HG02938 (cell line): ENCODE measurements at regions not wholly inside any gene's neighbourhood (a gene's known extent, or its start where the extent isn't known, plus 50 kb on each side); places are given as distances from the start of the nearest gene placed in this dataset.
A peak's percentile ranks its signal among the peaks of the same experiment; 100 is the strongest.

Experiments used
- ATAC-seq: cut with Tn5 transposase; IDR thresholded peaks from one replicate; pipeline ENCODE4 v1.9.1; 2021; ENCODE audit warnings: mild to moderate bottlenecking, moderate library complexity; ENCODE audit not compliant: unreplicated experiment

DNA sequence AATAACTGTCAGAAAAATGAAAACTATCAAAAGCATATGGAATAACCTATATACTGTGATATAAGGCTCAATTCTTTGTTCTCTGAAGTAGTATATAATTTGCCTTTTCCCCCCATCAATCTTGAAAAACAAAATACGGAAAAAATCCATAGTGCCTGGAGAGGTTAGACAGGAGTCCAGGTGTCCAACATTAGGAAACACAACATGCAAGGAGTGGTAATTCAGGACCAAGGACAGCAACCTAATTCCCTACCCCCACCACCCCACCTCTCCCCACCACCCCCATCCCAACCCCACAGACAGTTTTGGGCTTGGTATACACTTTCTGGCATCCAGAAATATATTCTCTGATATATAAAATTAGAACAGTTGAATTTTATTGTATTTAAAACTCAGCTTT is 55.1 kb upstream of the SLC25A26 start:
- no peak for ATAC-seq

DNA sequence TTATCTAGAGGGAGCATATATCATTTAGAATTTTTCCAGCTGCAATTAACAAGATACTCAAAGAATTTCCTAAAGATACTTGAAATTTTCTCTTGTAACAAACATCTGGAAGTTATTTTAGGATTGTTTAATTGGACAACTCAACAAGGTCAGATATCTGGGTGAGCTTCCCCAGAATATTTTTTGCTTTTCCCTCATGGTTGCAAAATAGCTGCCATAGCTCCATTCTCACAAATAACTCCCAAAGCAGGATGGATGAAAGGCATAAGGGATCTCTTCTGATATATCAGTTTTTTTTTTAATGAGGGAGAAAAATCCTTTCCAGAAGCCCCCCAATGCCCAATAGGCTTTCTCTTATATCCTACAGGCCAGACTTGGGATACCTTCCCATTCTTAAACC is 56.6 kb upstream of the SLC25A26 start:
- no peak for ATAC-seq

DNA sequence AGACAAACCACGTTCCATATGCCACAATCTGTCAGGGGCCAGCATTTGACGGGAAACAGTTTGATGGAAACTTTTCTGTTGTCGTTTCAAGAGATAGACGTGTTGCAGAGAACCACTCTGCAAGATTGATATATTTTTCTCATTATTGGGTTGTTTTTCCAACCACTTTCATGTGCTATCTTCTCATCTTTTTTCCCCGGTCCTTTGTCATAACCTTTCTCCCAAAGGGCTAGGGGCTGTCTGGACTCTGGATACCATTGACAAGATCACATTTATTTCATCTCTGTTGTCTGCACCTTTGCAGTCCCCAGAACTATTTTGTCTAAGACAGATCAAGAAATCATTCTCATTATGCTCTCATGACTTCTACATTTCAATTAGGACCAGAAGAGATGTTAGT is 57.6 kb upstream of the SLC25A26 start:
- ATAC-seq: no peak

DNA sequence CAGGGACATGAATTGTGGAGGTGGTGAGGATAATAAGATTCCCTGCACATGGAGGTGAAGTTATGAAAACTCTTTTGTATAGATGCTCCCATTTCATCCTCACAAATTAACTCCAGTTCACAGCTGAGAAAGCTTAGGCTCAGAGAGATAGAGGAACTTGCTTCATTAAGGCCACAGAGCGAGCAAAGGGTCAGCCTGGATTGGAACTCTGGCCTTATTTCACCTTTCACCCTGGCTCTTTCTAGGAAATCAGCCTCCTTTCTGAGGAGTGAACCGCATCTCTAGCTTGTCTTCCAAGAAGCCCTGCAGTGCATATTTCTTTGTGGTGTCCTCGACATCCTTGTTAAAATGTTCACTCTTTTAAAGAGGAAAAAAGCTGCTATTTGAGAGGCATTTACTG is 58.0 kb upstream of the SLC25A26 start:
- ATAC-seq: no peak

DNA sequence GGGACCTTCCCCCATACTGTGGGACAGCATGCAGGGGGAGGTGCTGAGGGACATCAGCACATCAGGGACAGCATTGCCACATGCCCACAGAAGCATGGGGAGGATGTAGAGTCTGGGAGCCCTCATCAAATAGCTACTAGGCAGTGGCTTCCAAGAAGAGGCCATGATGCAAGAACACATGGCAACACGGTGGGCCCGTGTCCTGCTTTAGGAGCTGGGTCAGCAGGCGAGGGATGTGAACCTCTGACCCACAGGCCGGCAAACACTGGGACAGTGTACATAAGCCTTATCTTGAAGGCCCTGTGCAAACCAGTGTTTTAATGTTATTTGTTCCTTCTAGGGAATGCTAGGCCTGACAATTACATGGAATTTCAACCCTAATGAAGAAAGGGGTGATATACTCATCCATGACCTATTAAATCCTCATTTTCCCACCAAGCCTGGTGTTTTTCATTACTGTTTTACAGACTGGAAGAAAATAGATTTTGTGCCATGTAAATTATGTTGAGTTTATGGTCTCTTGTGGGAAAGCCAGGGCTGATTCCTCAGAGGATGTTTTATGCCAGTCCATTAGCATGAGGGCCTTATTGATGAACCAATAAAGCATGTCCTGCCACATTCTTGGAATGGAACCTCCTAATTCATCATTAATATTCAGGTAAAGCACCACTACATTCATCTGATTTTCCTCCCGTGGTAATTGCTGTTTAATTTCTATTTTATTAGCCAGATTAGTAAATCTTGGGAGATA is 61.7 kb upstream of the SLC25A26 start:
- no peak for ATAC-seq

DNA sequence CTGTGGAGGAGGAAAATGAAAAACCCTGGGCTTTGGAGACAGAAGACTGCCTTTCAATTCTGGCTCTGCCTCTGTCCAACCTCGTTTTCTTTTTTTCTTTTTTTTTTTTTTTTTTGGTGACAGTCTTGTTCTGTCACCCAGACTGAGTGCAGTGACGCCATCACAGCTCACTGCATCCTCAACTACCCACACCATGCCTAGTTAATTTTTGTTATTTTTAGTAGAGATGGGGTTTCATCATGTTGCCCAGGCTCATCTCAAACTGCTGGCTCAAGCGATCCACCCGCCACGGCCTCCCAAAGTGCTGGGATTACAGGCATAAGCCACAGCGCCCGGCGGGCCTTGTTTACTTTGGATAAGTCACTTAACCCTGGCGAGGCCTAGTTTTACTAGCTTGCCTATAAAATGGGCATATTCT is 66.3 kb upstream of the SLC25A26 start:
- ATAC-seq: no peak

DNA sequence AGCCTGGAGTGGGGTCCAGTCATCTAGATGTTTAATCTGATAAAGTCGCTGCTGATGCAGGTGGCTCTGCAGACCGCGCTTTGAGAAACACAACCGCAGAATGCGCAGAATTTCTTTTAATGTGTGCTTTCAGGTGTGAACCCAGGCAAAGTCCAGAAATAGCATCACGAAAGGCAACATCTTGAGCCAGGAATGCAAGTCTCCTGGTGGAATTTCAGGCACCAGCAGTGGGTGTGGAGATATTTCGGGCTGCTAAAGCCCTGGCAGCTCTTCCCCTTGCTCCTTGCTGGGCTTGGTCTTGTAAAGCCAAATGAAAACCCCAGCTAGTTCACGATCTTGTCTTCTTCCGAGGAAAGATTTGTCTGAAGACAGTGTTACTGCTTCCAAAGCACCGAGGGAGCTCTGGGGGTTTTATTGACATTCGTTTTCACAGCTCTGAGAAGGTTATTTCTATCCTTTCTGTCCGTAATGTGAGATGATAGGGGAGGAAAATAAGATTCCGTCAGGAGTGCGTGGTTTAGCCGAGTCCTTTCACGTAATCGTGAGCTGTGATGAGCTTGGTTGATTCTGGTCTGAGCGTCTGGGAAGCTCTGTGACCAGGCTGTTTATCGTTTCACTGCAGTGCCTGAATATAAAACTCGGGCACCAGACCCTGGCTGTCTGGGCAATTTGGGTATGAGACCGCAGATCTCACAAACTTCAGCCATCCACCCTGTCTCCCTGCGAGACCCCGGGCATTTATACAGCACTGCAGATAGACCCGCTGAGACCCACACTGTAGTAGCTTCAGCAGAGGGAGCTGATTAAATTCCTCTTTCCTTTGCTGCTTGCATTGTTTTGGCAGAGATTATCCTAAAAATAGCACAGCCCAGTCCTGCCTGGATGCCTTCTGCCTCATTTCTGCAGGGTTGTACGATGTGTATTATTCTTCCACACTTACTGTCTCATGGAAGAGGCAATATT is 67.0 kb upstream of the SLC25A26 start:
- no peak for ATAC-seq

DNA sequence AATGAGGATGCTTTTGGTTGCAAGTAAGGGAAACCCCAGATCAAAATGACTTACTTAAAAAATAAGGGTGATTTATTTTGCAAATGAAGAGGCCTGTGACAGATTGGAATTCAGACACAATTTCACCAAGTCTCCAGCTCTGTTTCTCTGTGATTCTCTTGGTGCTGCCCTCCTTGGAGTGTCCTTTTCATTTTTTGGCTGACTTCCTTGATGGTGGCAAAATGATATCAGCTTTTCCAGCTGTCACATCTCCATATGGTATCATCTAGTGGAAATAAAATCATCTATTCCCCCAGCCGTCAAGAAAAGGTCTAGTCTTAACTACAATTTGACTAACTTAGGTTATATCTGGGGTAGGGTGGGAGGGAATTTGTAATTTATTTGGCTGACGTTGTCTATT is 68.5 kb upstream of the SLC25A26 start:
- no peak for ATAC-seq

DNA sequence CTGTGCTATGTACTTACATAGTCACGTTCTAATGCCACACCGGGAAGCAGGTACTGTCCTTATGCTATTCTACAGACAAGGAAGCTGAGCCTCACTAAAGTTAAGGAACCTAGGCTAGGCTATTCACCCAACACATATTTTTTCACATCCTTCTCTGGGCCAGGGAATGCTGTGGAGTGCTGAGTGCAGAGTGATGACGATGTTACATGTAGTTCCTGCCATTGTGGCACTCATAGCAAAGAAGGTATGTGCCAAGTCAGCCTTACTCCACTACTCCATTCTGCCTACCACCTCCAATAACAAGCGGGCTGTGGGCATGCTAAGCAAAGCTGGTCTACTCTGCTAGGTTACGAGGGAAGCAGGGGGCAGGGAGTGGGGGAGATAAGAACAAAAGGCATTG is 69.8 kb upstream of the SLC25A26 start:
- ATAC-seq: no peak

DNA sequence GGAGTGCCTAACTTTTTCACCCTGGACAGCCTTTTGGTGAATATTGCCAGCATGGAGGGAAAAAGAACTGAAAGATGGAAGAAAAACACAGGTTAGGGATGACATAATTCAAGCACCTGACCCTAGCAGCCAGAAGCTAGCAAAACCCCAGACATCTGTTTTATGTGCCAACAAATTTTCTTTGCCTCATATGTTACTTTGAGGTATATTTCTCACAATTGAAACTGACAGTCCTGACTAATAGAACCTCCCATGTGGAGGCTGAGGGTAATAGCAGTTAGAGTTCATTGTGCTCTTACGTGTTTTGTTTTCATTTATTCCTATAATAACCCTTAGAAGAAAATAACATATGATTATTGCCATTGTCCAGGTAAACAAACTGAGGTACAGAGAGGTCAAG is 71.5 kb upstream of the SLC25A26 start:
- no peak for ATAC-seq

DNA sequence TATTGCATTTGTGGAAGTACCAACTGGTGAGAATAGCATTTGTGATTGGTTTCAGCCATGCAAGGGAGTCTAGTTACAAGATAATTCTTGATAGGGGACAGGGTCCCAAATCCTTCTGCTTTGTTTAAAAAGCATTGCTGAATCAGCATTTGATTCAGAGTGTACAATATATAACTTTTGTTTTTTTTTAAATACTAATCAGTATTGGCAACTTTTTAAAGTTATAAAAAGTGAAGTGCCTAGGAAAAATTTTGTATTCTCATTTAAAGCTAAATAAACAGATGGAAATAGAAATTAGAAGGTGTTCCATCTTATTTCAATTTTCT is 75.4 kb upstream of the SLC25A26 start:
- ATAC-seq: no peak

DNA sequence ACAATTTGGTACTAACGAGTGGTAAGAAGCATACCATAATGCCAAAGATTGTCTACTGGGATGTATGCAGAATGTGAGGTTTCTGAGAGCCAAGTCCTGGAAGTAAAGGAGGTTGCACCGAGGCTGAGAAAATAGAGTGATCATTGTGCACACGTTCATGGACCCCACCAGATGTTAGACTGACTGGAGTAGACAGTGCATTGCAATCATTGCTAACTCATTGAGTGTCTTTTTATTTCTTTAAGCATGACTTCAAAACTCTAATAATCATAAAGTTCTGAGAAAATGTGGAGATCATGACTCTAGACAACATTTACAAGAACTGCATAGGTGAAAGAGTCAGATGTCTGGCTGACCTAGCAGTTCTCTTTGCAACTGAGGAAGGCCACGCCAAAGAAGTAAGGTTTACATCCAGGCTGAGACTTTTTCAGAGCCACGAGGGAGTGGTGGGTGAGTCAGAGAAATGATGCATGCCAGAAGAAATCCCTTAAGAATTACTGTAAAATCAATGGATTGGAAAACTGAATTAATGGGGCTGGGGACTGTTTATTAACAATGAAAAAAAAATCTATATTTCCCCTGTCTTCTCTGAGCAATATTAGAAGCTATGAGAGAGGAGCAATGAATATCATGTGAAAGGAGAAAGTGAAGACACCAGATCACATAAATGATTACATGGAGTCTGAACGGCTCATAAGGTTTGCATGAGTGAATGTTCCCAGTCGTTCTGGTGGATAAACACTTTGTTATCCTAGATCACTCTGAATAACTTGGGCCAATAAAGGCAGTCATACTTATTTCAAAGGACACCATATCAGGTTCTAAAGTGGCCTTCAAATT is 76.0 kb upstream of the SLC25A26 start:
- no peak for ATAC-seq

DNA sequence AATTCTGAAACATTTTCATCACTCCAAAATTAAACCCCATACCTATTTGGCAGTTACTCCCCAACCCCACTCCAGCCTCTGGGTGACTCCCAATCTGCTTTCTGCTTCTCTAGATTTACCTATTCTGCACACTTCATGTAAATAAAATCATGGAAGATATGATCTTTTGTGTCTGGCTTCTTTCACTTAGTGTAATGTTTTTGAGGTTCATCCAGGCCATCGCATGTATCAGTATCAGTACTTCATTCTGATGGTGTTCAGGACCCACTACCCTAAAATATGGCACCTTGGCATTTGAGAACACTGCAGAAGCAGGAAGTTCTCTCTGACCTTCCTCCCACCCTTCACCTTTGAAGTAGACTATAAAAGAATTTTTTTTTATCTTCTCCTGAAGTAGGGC is 78.7 kb upstream of the SLC25A26 start:
- no peak for ATAC-seq

DNA sequence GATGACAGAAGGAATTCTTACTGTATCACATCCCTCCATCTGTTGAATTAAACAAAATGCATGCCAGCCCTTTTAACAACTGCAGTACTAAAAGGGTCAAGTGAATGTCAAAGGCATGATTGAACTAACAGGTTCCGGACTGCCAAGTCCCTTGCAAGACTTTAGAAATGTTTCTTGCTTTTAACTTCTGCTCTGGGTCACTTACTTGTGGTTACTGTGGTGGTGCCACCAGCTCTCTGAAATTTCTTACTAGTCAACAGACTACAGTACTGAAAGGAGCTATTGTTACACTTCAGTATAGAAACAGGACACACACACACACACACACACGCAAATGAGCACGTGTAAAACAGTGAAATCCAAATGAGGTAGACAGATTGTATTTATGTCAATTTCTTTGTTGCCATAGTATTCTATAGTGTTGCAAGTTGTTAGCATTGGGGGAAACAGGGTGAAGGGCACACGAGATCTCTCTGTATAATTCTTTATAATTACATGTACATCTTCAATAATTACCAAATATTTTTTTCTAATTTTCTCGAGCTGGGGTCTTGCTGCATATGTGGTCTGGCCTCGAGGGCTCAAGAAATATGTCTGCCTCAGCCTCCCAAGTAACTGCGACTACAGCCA is 79.9 kb upstream of the SLC25A26 start:
- ATAC-seq: peak; percentile 68

DNA sequence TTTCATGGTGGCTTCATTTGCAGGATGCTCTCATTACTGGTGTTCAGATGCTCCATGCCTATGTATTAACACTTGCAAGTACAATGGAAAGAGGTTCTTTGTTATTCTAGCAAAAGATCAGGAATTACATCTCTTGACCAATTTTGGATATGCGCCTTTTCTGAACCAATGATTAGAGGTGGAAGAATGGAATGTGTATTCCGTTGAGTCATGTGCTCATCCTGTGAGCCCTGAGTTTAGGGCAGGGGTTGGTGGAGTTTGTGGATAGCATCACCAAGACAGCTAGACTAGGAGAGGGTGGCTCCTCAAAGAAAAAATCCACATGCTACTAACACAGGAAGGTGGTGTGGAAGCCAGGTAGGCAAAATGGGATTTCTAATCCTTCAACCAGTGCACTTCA is 80.7 kb upstream of the SLC25A26 start:
- no peak for ATAC-seq

DNA sequence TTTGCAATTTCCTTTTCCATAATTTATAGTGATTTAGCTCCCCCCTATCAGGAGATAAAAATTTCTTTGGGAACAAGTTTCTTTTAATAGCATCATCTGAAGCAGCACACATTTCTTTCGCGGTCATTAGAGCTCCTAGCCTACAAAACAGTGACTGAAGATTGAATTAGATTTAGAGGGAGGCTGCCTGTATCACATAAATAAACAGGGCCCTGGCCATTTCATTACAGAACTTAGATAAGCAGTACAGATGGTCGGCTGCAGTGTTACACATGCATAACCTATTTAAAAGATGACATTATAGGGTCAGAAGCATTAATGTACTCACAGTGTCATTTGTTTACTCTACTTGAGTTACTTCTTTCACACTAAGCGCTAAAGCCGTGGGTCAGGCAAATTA is 81.4 kb upstream of the SLC25A26 start:
- no peak for ATAC-seq

DNA sequence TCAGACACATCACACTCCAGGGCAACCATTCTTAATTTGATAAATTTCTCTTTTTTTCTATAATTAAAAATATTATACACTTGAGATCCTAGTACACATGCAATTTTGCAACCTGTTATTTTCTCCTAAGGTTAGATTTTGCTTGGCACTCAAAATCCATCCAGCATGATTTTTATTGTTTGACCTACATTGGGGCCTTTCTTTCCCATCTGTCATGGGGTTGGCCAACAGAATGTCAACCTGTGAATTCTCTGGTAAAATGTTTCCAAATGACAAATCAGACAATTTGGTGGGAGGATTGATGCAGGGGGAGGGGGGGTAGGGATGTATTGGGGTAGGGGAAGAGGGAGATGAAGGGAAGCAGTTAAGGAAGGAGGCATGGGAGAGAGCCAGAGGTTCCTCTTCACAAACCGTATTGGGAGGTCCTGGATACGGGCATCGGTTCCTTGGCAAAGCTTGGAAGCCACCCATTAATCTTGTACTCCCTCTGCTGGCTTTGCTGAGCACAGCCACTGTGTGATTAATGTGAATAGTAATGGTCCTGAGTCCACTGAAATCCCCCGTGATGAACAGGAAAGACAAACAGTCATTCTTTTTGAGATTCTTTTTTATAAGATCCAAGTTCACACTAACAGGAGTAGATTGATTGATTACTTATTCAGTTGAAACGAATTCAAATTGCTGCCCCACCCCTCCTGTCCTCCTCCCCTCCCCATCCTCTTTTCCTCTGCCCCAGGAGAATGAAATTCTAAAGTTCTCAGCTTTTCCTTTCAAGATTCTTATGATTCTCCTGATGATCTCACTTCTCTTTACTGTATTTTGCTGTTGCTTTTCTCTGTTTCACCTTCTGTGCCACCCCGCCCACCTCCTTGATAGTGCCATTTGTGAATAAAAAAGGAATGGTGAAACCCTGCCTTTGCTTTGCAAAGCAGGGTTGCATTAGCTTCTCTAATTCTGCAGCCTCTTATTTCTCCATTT is 82.2 kb upstream of the SLC25A26 start:
- no peak for ATAC-seq

DNA sequence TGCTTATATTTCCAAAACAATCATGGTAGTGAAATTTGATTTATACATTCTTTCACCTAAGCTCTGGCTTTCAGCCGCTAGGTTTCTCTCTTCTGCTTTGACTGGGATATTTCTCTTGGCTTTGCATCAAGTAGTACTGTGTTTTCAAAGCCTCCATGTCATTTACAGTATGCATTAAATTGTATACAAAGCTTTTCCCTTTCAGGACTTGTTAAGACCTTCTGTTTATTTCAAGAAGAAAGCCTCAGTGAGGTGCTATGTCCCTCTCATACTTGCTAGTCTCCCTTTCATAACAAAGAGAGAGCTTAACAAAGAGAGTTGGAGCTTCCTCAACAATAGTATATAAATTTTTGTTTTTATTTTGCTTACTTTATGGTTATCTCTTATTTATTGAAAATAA is 84.2 kb upstream of the SLC25A26 start:
- no peak for ATAC-seq

DNA sequence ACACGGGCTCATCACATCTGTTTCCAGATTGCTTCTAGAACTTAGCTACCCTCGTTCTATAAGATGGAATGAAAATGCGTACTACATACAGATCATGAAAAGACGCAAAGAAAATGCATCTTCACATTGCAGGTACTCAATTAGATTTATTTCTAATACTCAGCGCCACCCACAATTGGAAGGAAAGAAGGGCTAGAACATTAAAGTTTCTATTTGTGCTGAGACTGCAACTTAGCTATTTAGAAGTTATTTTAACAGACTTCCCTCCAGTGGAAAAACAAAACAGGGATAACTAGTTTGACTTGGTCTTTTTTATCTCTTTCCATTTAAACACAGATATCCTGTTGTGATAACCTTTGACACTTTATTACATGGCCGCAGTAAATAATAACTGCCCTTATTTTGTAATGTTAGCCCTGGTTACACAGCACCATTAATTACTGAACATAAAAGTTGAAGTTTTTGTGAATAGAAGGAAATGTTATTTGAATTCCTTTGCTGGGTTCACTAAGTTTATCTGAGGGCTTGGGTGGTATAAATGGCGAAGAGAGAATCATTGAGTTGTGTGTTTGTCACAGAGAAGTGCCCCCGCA is 86.9 kb upstream of the SLC25A26 start:
- no peak for ATAC-seq
